ENCODE measurements at regions not wholly inside any gene's neighbourhood (a gene's known extent, or its start where the extent isn't known, plus 50 kb on each side); places are given as distances from the start of the nearest gene placed in this dataset.

- no peak for TF ChIP-seq POLR2A (IDR thresholded peaks at IDR 0.05)
- TF ChIP-seq CTCF (IDR thresholded peaks at IDR 0.05), result no peak
- TF ChIP-seq POLR2AphosphoS5 (IDR thresholded peaks at IDR 0.05), result no peak
- no peak for TF ChIP-seq EP300 (IDR thresholded peaks at IDR 0.05; ENCODE audit: low read depth)
- Histone ChIP-seq H3K27me3 (no peaks in the 10 kb centered on the region), H3K4me3 (no peak overlapping the region), H3K36me3 (no peaks in the 10 kb centered on the region), H3K9me3 (peaks cover 0 to 3% of the 10 kb centered on the region in 2 donors), H3K27ac (no peak overlapping the region), H3K4me1 (no peaks in the 10 kb centered on the region)
- WGBS, 2 donors (ENCODE audit: low coverage in 1 of 2), result 58 to 63% methylated on average over 2 of the region's 2 CpGs
- intact Hi-C loops (cut with DNase I; ENCODE audit: low total_unique reads), result no loop called here
- in situ Hi-C loops (cut with MboI; ENCODE audit: low pct_ligation_motif_present in 1 of 4, low pct_unique_long_range_greater_than_20kb in 1 of 4, low sequenced_read_pairs in 3 of 4), result no loop called here
- DNase-seq, result no peak
Observed at GRCh38 chr11:41836431-41836830, 377.0 kb upstream of the LRRC4C start.

GRCh38 chr11:41842673-41843072 is 383.2 kb upstream of the LRRC4C start:
- DNase-seq, result no peak
- Histone ChIP-seq H3K36me3 (no peaks in the 10 kb centered on the region), H3K27me3 (no peaks in the 10 kb centered on the region), H3K4me1 (no peaks in the 10 kb centered on the region), H3K9me3 (peaks cover 0 to 5% of the 10 kb centered on the region in 2 donors), H3K4me3 (no peak overlapping the region), H3K27ac (no peak overlapping the region)
- no peak for TF ChIP-seq CTCF (IDR thresholded peaks at IDR 0.05)
- intact Hi-C loops (cut with DNase I; ENCODE audit: low total_unique reads) (no loop called here), in situ Hi-C loops (cut with MboI; ENCODE audit: low pct_ligation_motif_present in 1 of 4, low pct_unique_long_range_greater_than_20kb in 1 of 4, low sequenced_read_pairs in 3 of 4) (no loop called here)
- 85% methylated on average over 8 of the region's 8 CpGs; no CpG with 5 or more reads in 1 of the 2 donors for WGBS, 2 donors (ENCODE audit: low coverage in 1 of 2)

- in situ Hi-C loops (cut with MboI; ENCODE audit: low pct_ligation_motif_present in 1 of 4, low pct_unique_long_range_greater_than_20kb in 1 of 4, low sequenced_read_pairs in 3 of 4), result no loop called here
Observed at GRCh38 chr11:41845066-41845465, 385.6 kb upstream of the LRRC4C start.

GRCh38 chr11:41848349-41848748 is 388.9 kb upstream of the LRRC4C start:
- TF ChIP-seq POLR2A (IDR thresholded peaks at IDR 0.05) (no peak), EP300 (IDR thresholded peaks at IDR 0.05; ENCODE audit: low read depth) (no peak), POLR2AphosphoS5 (IDR thresholded peaks at IDR 0.05) (no peak), CTCF (IDR thresholded peaks at IDR 0.05) (no peak)
- no peak for DNase-seq
- Histone ChIP-seq H3K9me3 (no peaks in the 10 kb centered on the region), H3K27ac (no peak overlapping the region), H3K36me3 (no peaks in the 10 kb centered on the region), H3K27me3 (no peaks in the 10 kb centered on the region), H3K4me3 (no peak overlapping the region), H3K4me1 (no peaks in the 10 kb centered on the region)
- in situ Hi-C loops (cut with MboI; ENCODE audit: low pct_ligation_motif_present in 1 of 4, low pct_unique_long_range_greater_than_20kb in 1 of 4, low sequenced_read_pairs in 3 of 4), result no loop called here
- 11 to 19% methylated on average over 3 of the region's 3 CpGs for WGBS, 2 donors (ENCODE audit: low coverage in 1 of 2)
- intact Hi-C loops (cut with DNase I; ENCODE audit: low total_unique reads), result loop anchor here (5.0 kb wide), 1 partner anchor 1134 kb away; no protein-coding TSS in a partner anchor

More at GRCh38 chr11:41845066-41845465, 385.6 kb upstream of the LRRC4C start:
- Histone ChIP-seq H3K9me3 (peaks cover 0 to 5% of the 10 kb centered on the region in 2 donors), H3K4me1 (no peaks in the 10 kb centered on the region), H3K4me3 (no peak overlapping the region), H3K27ac (no peak overlapping the region), H3K27me3 (no peaks in the 10 kb centered on the region), H3K36me3 (no peaks in the 10 kb centered on the region)
- DNase-seq, result no peak
- 58 to 65% methylated on average over 3 of the region's 3 CpGs for WGBS, 2 donors (ENCODE audit: low coverage in 1 of 2)
- TF ChIP-seq CTCF (IDR thresholded peaks at IDR 0.05) (no peak), POLR2A (IDR thresholded peaks at IDR 0.05) (no peak), POLR2AphosphoS5 (IDR thresholded peaks at IDR 0.05) (no peak), EP300 (IDR thresholded peaks at IDR 0.05; ENCODE audit: low read depth) (no peak)
- intact Hi-C loops (cut with DNase I; ENCODE audit: low total_unique reads), result loop anchor here (5.0 kb wide), 1 partner anchor 1137 kb away; no protein-coding TSS in a partner anchor

Measured in transverse colon (tissue), 4 donors.